HCT116 (cell line): ENCODE measurements at regions not wholly inside any gene's neighbourhood (a gene's known extent, or its start where the extent isn't known, plus 50 kb on each side); places are given as distances from the start of the nearest gene placed in this dataset.

Experiments
- ATAC-seq: fragments of 200-7000 bp; cut with Tn5 transposase; 2 replicates; pipeline ENCODE4 v1.9.1; 2020; ENCODE audit warnings: mild to moderate bottlenecking, moderate library complexity
- BruUV-seq: library from RNA; stranded (reverse); fragments of 400-500 nt; replicated peaks from 2 replicates; lab custom pipeline; 2021; lab: Mats Ljungman, UMichigan
- CTCF ChIA-PET: fragments of 300-600 bp; sonication (Branson Sonifier 250); formaldehyde crosslinking; loops from one replicate; lab custom pipeline; 2021; ENCODE audit warnings: antibody characterized with exemption; lab: Charles Lee
- POLR2A ChIA-PET: fragments of 300-600, 350-600 bp; sonication (Branson Sonifier 250); formaldehyde crosslinking; loops from one replicate; lab custom pipeline; 2021; ENCODE audit warnings: antibody characterized with exemption; lab: Charles Lee
- RAD21 ChIA-PET, 2 experiments: fragments of 300-600 bp; sonication (Branson Sonifier 250); formaldehyde crosslinking; loops; one replicate each; lab custom pipeline; 2023; ENCODE audit warnings: low total read pairs in 2 of 2; ENCODE audit not compliant: uncharacterized antibody in 2 of 2, unreplicated experiment in 2 of 2, low non-redundant PET in 1 of 2; lab: Charles Lee
- DNase-seq: peaks from one replicate; pipeline ENCODE4 v3.0.0-alpha.2; 2010; ENCODE audit warnings: low read depth, low spot score
- H2AFZ ChIP-seq: fragments of 200-600 bp; shearing (Covaris generic), sonication (generic); 2 replicates; pipeline ENCODE4 v1.6.1; 2017; ENCODE audit warnings: low read depth, mixed run types, mixed read lengths, antibody characterized with exemption, low read length; ENCODE audit not compliant: poor library complexity, severe bottlenecking
- H3K27ac ChIP-seq: 2 replicates; pipeline ENCODE4 v1.5.1; 2012; ENCODE audit warnings: low read depth, low read length
- H3K27me3 ChIP-seq: fragments of 200-600 bp; sonication (generic); 2 replicates; pipeline ENCODE4 v1.6.1; 2016; ENCODE audit warnings: mixed run types, low read length, mixed read lengths; ENCODE audit not compliant: insufficient read depth
- H3K36me3 ChIP-seq, 2 experiments: fragments of 200-500 bp in 1 of 2; fragments of 200-600 bp in 1 of 2; sonication (Bioruptor generic) in 1 of 2; sonication (generic) in 1 of 2; 2 replicates each; pipeline versions ENCODE4 v1.5.1 to v1.6.1; 2014 to 2016; ENCODE audit warnings: low read length in 2 of 2, inconsistent platforms in 1 of 2, mixed read lengths in 1 of 2, mixed run types in 1 of 2; ENCODE audit not compliant: insufficient read depth in 2 of 2, control insufficient read depth in 1 of 2
- H3K4me1 ChIP-seq, 2 experiments: fragments of 200-600 bp in 1 of 2; sonication (generic) in 1 of 2; 2 replicates each; pipeline versions ENCODE4 v1.5.1 to v1.6.1; 2012 to 2017; ENCODE audit warnings: low read length in 2 of 2, inconsistent platforms in 1 of 2, mild to moderate bottlenecking in 1 of 2, mixed read lengths in 1 of 2, mixed run types in 1 of 2, moderate library complexity in 1 of 2; ENCODE audit not compliant: insufficient read depth in 2 of 2, control insufficient read depth in 1 of 2
- H3K4me2 ChIP-seq: fragments of 200-600 bp; sonication (generic); 2 replicates; pipeline ENCODE4 v1.6.1; 2017; ENCODE audit warnings: mixed run types, low read length, mixed read lengths
- H3K4me3 ChIP-seq, 2 experiments: fragments of 200-600 bp in 1 of 2; sonication (generic) in 1 of 2; replicated peaks in 1 of 2; 2 replicates each; pipeline ENCODE4 v1.5.1; 2011 to 2016; ENCODE audit warnings: low read length in 2 of 2, control low read depth in 1 of 2, low read depth in 1 of 2, mild to moderate bottlenecking in 1 of 2, mixed read lengths in 1 of 2, mixed run types in 1 of 2
- H3K79me2 ChIP-seq: fragments of 200-600 bp; sonication (generic); 2 replicates; pipeline ENCODE4 v1.6.1; 2017; ENCODE audit warnings: mild to moderate bottlenecking, mixed run types, low read length, moderate library complexity, mixed read lengths; ENCODE audit not compliant: insufficient read depth
- H3K9ac ChIP-seq: fragments of 200-600 bp; sonication (generic); 2 replicates; pipeline ENCODE4 v1.6.1; 2016; ENCODE audit warnings: low read length, mixed read lengths
- H3K9me2 ChIP-seq: fragments of 200-600 bp; sonication (generic), shearing (Covaris generic); 2 replicates; pipeline ENCODE4 v1.6.1; 2017; ENCODE audit warnings: mixed run types, mild to moderate bottlenecking, moderate library complexity; ENCODE audit not compliant: insufficient read depth
- H3K9me3 ChIP-seq, 2 experiments: fragments of 200-500 bp in 1 of 2; fragments of 200-600 bp in 1 of 2; sonication (Bioruptor generic) in 1 of 2; sonication (generic) in 1 of 2; 2 replicates each; pipeline ENCODE4 v1.6.1; 2014 to 2017; ENCODE audit warnings: low read length in 2 of 2, mixed read lengths in 2 of 2, inconsistent platforms in 1 of 2, low read depth in 1 of 2, mild to moderate bottlenecking in 1 of 2, mixed run types in 1 of 2, moderate library complexity in 1 of 2; ENCODE audit not compliant: control insufficient read depth in 1 of 2, insufficient read depth in 1 of 2
- H4K20me1 ChIP-seq: fragments of 200-600 bp; sonication (generic), shearing (Covaris generic); 2 replicates; pipeline ENCODE4 v1.6.1; 2017; ENCODE audit warnings: mixed run types, mild to moderate bottlenecking, moderate library complexity; ENCODE audit not compliant: insufficient read depth
- CEBPB ChIP-seq: IDR thresholded peaks from 2 replicates; pipeline ENCODE4 v1.6.1; 2012; ENCODE audit warnings: low read depth
- CTCF ChIP-seq, 3 experiments: fragments of 200-600 bp in 1 of 3; sonication (generic) in 1 of 3; IDR thresholded peaks in 2 of 3; conservative IDR thresholded peaks in 1 of 3; 2 replicates each; pipeline ENCODE4 v1.5.1; 2012 to 2017; ENCODE audit warnings: low read depth in 2 of 3, low read length in 2 of 3, antibody characterized with exemption in 1 of 3, borderline replicate concordance in 1 of 3, control low read depth in 1 of 3, mild to moderate bottlenecking in 1 of 3, mixed read lengths in 1 of 3, mixed run types in 1 of 3, moderate library complexity in 1 of 3; ENCODE audit not compliant: insufficient read depth in 1 of 3
- EGR1 ChIP-seq: IDR thresholded peaks from 2 replicates; pipeline ENCODE4 v1.6.1; 2012; ENCODE audit warnings: low read depth
- EZH2 ChIP-seq: fragments of 200-600 bp; sonication (generic); IDR thresholded peaks from 2 replicates; pipeline ENCODE4 v1.6.1; 2017; ENCODE audit warnings: antibody characterized with exemption, mixed run types
- EZH2phosphoT487 ChIP-seq: fragments of 200-600 bp; IDR thresholded peaks from 2 replicates; pipeline ENCODE4 v1.6.1; 2018; ENCODE audit warnings: antibody characterized with exemption, borderline replicate concordance
- FOSL1 ChIP-seq: IDR thresholded peaks from 2 replicates; pipeline ENCODE4 v1.6.1; 2012; ENCODE audit warnings: low read depth
- JUND ChIP-seq: IDR thresholded peaks from 2 replicates; pipeline ENCODE4 v1.6.1; 2012
- MAX ChIP-seq: IDR thresholded peaks from 2 replicates; pipeline ENCODE4 v1.6.1; 2012
- POLR2A ChIP-seq: IDR thresholded peaks from 2 replicates; pipeline ENCODE4 v1.7.0; 2011; ENCODE audit warnings: borderline replicate concordance; ENCODE audit not compliant: insufficient read depth, insufficient read length; ENCODE audit errors: extremely low read depth
- POLR2AphosphoS5 ChIP-seq: IDR thresholded peaks from 2 replicates; pipeline ENCODE4 v1.6.1; 2011; ENCODE audit warnings: mild to moderate bottlenecking, low read depth, low read length, moderate library complexity
- RAD21 ChIP-seq: IDR thresholded peaks from 2 replicates; pipeline ENCODE4 v1.6.1; 2012; ENCODE audit warnings: low read depth, mild to moderate bottlenecking
- SP1 ChIP-seq: IDR thresholded peaks from 2 replicates; pipeline ENCODE4 v1.6.1; 2012; ENCODE audit warnings: low read depth
- SRF ChIP-seq: IDR thresholded peaks from 2 replicates; pipeline ENCODE4 v1.6.1; 2012; ENCODE audit warnings: low read depth
- TCF7L2 ChIP-seq: IDR thresholded peaks from 2 replicates; pipeline ENCODE4 v1.7.0; 2011; ENCODE audit warnings: borderline replicate concordance, inconsistent platforms; ENCODE audit not compliant: insufficient read depth, insufficient read length; ENCODE audit errors: extremely low read depth
- YY1 ChIP-seq: IDR thresholded peaks from 2 replicates; pipeline ENCODE4 v1.6.1; 2011; ENCODE audit warnings: low read length, low read depth, moderate library complexity, mild to moderate bottlenecking; ENCODE audit not compliant: insufficient replicate concordance; ENCODE audit errors: extremely low read depth
- ZBTB33 ChIP-seq: IDR thresholded peaks from 2 replicates; pipeline ENCODE4 v1.6.1; 2011; ENCODE audit warnings: mild to moderate bottlenecking, low read length, moderate library complexity; ENCODE audit not compliant: insufficient replicate concordance; ENCODE audit errors: extremely low read depth
- ZFX ChIP-seq: fragments of 450-650 bp; IDR thresholded peaks from 2 replicates; pipeline ENCODE4 v1.6.1; 2017
- intact Hi-C: fragments of 100-400 bp; cut with micrococcal nuclease; formaldehyde crosslinking; loops from 2 replicates; pipeline ENCODE4 v1.10.0; 2022
- TF ChIP-seq, protein P1 (sequence below): IDR thresholded peaks from 2 replicates; pipeline ENCODE4 v1.6.1; 2012
- TF ChIP-seq, protein P2 (sequence below): IDR thresholded peaks from 2 replicates; pipeline ENCODE4 v1.6.1; 2012; ENCODE audit warnings: low read depth

DNA sequence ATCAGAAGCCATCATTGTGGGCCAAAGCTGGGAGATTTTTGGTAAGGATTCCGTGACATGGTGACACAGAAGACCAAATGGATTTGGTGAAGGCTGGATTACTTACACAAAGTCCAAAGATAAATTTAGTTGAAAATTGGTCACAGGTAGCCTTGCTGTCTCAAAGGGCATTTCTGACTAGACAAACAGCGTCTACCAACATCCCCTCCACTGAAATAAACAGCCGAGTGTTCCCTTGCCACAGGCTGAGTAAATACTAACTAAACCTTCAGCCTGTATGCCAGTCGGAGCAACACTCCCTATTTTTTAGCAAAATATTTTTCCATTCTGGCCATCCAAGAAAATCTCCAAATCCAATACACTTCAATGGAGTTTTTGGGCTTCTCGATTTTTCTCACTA is 279.9 kb upstream of the CITED2 start:
- Histone ChIP-seq H4K20me1 (no peaks in the 10 kb centered on the region), H3K27me3 (no peaks in the 10 kb centered on the region), H3K4me1 (peaks cover 0 to 11% of the 10 kb centered on the region in 2 experiments; a peak in 3 of 4 replicates), H3K79me2 (no peaks in the 10 kb centered on the region), H3K9me3 (no peaks in the 10 kb centered on the region), H3K36me3 (no peaks in the 10 kb centered on the region), H3K9me2 (no peaks in the 10 kb centered on the region), H3K4me3 (no peak overlapping the region)
- no peak for DNase-seq
- CTCF ChIA-PET: interaction anchor here (1.3 kb wide), 1 partner anchor 9 kb away, joined by 3 read pairs; no protein-coding TSS in a partner anchor
- RAD21 ChIA-PET: no interaction called here
- intact Hi-C loops: no loop called here
- no TSS peak for BruUV-seq
- TF ChIP-seq FOSL1 (no peak), MAX (no peak), YY1 (no peak), CEBPB (no peak), POLR2A (no peak), CTCF (IDR thresholded peaks at IDR 0.05 in 2 of 3, conservative IDR thresholded peaks at IDR 0.05 in 1 of 3; ENCODE audit: borderline replicate concordance in 1 of 3, insufficient read depth in 1 of 3, low read depth in 2 of 3, low read length in 2 of 3) (no peak), EGR1 (no peak), SRF (no peak), TCF7L2 (no peak), SP1 (no peak), RAD21 (no peak), EZH2phosphoT487 (no peak), JUND (no peak), POLR2AphosphoS5 (no peak), EZH2 (no peak), ZFX (no peak), ZBTB33 (no peak)
- TF ChIP-seq, protein P1, sequence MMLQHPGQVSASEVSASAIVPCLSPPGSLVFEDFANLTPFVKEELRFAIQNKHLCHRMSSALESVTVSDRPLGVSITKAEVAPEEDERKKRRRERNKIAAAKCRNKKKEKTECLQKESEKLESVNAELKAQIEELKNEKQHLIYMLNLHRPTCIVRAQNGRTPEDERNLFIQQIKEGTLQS: no peak
- TF ChIP-seq, protein P2, sequence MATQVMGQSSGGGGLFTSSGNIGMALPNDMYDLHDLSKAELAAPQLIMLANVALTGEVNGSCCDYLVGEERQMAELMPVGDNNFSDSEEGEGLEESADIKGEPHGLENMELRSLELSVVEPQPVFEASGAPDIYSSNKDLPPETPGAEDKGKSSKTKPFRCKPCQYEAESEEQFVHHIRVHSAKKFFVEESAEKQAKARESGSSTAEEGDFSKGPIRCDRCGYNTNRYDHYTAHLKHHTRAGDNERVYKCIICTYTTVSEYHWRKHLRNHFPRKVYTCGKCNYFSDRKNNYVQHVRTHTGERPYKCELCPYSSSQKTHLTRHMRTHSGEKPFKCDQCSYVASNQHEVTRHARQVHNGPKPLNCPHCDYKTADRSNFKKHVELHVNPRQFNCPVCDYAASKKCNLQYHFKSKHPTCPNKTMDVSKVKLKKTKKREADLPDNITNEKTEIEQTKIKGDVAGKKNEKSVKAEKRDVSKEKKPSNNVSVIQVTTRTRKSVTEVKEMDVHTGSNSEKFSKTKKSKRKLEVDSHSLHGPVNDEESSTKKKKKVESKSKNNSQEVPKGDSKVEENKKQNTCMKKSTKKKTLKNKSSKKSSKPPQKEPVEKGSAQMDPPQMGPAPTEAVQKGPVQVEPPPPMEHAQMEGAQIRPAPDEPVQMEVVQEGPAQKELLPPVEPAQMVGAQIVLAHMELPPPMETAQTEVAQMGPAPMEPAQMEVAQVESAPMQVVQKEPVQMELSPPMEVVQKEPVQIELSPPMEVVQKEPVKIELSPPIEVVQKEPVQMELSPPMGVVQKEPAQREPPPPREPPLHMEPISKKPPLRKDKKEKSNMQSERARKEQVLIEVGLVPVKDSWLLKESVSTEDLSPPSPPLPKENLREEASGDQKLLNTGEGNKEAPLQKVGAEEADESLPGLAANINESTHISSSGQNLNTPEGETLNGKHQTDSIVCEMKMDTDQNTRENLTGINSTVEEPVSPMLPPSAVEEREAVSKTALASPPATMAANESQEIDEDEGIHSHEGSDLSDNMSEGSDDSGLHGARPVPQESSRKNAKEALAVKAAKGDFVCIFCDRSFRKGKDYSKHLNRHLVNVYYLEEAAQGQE: no peak
- TF ChIP-seq, all 23 proteins: peak for 0
- H3K27ac ChIP-seq: no peak overlapping the region
- no peak overlapping the region for H2AFZ ChIP-seq
- no peak overlapping the region for H3K9ac ChIP-seq
- ATAC-seq: no peak
- POLR2A ChIA-PET: no interaction called here
- H3K4me2 ChIP-seq: no peak overlapping the region
